ENCODE measurements at regions not wholly inside any gene's neighbourhood (a gene's known extent, or its start where the extent isn't known, plus 50 kb on each side); places are given as distances from the start of the nearest gene placed in this dataset.

DNA sequence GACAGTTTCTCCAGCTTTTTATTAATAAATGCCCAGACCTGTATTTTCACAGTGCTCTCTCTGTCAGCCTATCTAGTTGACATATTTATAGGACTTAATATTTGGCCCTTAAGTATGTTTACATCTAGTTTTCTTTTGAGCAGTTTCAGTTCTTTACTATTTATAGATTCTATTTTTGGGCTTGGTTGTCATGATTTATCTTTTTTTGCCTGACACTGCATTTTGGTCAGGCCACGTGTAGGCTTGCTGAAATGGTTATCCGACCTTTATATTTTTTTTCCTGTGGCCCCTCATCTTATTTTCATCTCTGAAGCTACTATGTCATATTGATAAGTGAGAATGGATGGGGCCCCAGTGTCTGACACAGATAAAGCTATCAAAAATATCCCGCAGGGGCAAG is 515.4 kb upstream of the FZD8 start:
- H3K36me3 ChIP-seq, result no peaks in the 10 kb centered on the region
- H3K4me3 ChIP-seq (ENCODE audit: low read depth, low read length), result no peak overlapping the region
- TF ChIP-seq CTCF (IDR thresholded peaks at IDR 0.05; ENCODE audit: low read depth, low read length), result no peak
- no peak overlapping the region for H3K27ac ChIP-seq
- no peak for DNase-seq
- H3K27me3 ChIP-seq (ENCODE audit: insufficient read depth, low read depth, severe bottlenecking), result no peaks in the 10 kb centered on the region
- H3K9me3 ChIP-seq (ENCODE audit: severe bottlenecking), result no peaks in the 10 kb centered on the region

- Histone ChIP-seq H3K9me3 (ENCODE audit: severe bottlenecking) (no peaks in the 10 kb centered on the region), H3K4me3 (ENCODE audit: low read depth, low read length) (no peak overlapping the region), H3K27me3 (ENCODE audit: insufficient read depth, low read depth, severe bottlenecking) (no peaks in the 10 kb centered on the region), H3K27ac (no peak overlapping the region), H3K36me3 (no peaks in the 10 kb centered on the region)
- DNase-seq, result no peak
- TF ChIP-seq CTCF (IDR thresholded peaks at IDR 0.05; ENCODE audit: low read depth, low read length), result no peak
Measured at GRCh38 chr10:36148207-36148606, 506.1 kb upstream of the FZD8 start.

DNA sequence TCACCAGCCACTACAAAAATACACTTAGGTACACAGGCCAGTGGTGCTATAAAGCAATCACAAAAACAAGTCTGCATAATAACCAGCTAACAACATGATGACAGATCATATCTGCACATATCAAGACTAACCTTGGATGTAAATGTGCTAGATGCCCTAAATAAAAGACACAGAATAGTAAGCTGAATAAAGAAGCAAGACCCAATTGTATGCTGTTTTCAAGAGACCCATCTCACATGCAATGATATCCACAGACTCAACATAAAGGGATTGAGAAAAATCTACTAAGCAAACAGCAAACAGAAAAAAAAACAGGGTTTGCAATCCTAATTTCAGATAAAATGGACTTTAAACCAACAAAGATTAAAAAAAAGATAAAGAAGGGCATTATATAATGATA is 505.4 kb upstream of the FZD8 start:
- no peak for TF ChIP-seq CTCF (IDR thresholded peaks at IDR 0.05; ENCODE audit: low read depth, low read length)
- no peak for DNase-seq
- Histone ChIP-seq H3K27ac (no peak overlapping the region), H3K9me3 (ENCODE audit: severe bottlenecking) (no peaks in the 10 kb centered on the region), H3K36me3 (no peaks in the 10 kb centered on the region), H3K27me3 (ENCODE audit: insufficient read depth, low read depth, severe bottlenecking) (no peaks in the 10 kb centered on the region), H3K4me3 (ENCODE audit: low read depth, low read length) (no peak overlapping the region)

DNA sequence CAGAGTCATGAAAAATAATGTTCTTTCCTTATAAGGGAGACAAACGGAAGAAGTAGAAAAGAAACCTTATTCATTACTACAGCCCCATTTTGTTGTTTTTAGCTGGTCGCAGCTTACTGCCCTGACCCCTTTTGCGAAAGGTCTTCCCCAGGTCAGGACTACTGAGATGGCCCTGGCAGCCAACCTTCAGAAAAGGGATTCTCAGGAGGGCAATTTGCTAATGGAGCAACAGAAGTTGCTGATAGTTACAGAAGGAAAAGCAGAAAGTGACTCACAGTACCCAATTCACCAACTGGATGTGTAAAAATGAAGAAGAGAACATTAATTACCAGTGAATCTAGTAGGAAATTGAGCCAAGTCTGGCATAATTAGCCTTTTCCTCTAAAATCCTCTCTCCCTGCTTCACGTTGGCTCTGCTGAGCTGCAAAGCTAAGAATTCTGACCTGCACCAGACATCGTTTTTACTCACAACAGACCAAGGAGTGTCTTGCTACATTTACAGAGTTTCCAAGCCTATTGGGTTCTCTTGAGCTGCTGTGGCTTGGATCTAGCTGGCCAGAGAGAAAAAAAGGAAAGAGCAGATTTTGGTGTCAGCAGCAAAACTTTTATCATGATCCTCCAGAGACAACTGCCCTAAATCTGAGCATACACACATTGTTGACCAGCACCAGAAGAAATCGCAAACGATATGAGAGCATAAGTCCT is 499.9 kb upstream of the FZD8 start:
- Histone ChIP-seq H3K27me3 (ENCODE audit: insufficient read depth, low read depth, severe bottlenecking) (no peaks in the 10 kb centered on the region), H3K9me3 (ENCODE audit: severe bottlenecking) (no peaks in the 10 kb centered on the region), H3K36me3 (no peaks in the 10 kb centered on the region), H3K27ac (no peak overlapping the region), H3K4me3 (ENCODE audit: low read depth, low read length) (no peak overlapping the region)
- no peak for TF ChIP-seq CTCF (IDR thresholded peaks at IDR 0.05; ENCODE audit: low read depth, low read length)
- no peak for DNase-seq

GRCh38 chr10:36129051-36129450 is 487.0 kb upstream of the FZD8 start:
- Histone ChIP-seq H3K9me3 (ENCODE audit: severe bottlenecking) (no peaks in the 10 kb centered on the region), H3K27ac (no peak overlapping the region), H3K27me3 (ENCODE audit: insufficient read depth, low read depth, severe bottlenecking) (no peaks in the 10 kb centered on the region), H3K36me3 (no peaks in the 10 kb centered on the region), H3K4me3 (ENCODE audit: low read depth, low read length) (no peak overlapping the region)
- DNase-seq, result no peak
- TF ChIP-seq CTCF (IDR thresholded peaks at IDR 0.05; ENCODE audit: low read depth, low read length), result no peak

DNA sequence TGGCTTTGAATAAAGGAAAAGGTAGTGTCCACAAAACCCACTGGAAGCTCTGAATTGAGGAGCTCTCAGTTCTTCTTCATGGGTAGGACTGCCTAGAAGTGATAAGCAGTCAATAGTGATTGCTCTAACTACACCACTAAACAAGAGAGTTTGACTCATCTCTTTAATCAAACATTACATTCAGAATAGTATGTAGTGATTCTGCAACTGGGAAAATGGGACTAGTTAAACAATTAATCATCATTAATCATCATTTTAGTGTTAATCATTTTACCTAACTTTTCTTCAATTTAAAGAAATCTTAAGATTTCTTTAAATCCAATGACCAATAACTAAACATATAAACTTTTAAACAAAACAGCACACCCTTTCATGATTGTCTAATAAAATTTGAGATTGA is 484.0 kb upstream of the FZD8 start:
- no peaks in the 10 kb centered on the region for H3K36me3 ChIP-seq
- no peaks in the 10 kb centered on the region for H3K27me3 ChIP-seq (ENCODE audit: insufficient read depth, low read depth, severe bottlenecking)
- H3K27ac ChIP-seq, result no peak overlapping the region
- H3K9me3 ChIP-seq (ENCODE audit: severe bottlenecking), result no peaks in the 10 kb centered on the region
- no peak for DNase-seq
- no peak for TF ChIP-seq CTCF (IDR thresholded peaks at IDR 0.05; ENCODE audit: low read depth, low read length)
- no peak overlapping the region for H3K4me3 ChIP-seq (ENCODE audit: low read depth, low read length)
